PC-3 (cell line): ENCODE measurements at regions not wholly inside any gene's neighbourhood (a gene's known extent, or its start where the extent isn't known, plus 50 kb on each side); places are given as distances from the start of the nearest gene placed in this dataset.

Experiments used
- ATAC-seq: fragments of 200-7000 bp; cut with Tn5 transposase; 2 replicates; pipeline ENCODE4 v1.9.1; 2020; ENCODE audit warnings: mild to moderate bottlenecking, moderate library complexity
- BruUV-seq: library from RNA; stranded (reverse); fragments of 400-500 nt; replicated peaks from 2 replicates; lab custom pipeline; 2021; lab: Mats Ljungman, UMichigan
- CTCF ChIA-PET: fragments of 300-600 bp; sonication (Branson Sonifier 250); formaldehyde crosslinking; loops from one replicate; lab custom pipeline; 2022; ENCODE audit warnings: antibody characterized with exemption; lab: Charles Lee
- POLR2A ChIA-PET: fragments of 300-600 bp; sonication (Branson Sonifier 250); formaldehyde crosslinking; loops from one replicate; lab custom pipeline; 2022; ENCODE audit warnings: antibody characterized with exemption; ENCODE audit not compliant: unreplicated experiment; lab: Charles Lee
- DNase-seq: peaks from one replicate; pipeline ENCODE4 v3.0.0-alpha.2; 2015
- H2AFZ ChIP-seq: fragments of 300-600 bp; sonication (generic); 2 replicates; pipeline ENCODE4 v1.6.0; 2016; ENCODE audit warnings: antibody characterized with exemption, low read length
- H3F3A ChIP-seq: fragments of 300-600 bp; sonication (generic); one replicate; pipeline ENCODE4 v1.6.0; 2017; ENCODE audit warnings: antibody characterized with exemption, low read length, control low read depth, mild to moderate bottlenecking; ENCODE audit not compliant: unreplicated experiment
- H3K27ac ChIP-seq: fragments of 300-600 bp; sonication (generic); 2 replicates; pipeline ENCODE4 v1.5.1; 2016; ENCODE audit warnings: mild to moderate bottlenecking, low read length
- H3K27me3 ChIP-seq: fragments of 300-600 bp; sonication (generic); 2 replicates; pipeline ENCODE4 v1.6.1; 2016; ENCODE audit warnings: low read length, mixed read lengths
- H3K36me3 ChIP-seq: fragments of 300-600 bp; sonication (generic); 2 replicates; pipeline ENCODE4 v1.6.1; 2016; ENCODE audit warnings: low read depth, mixed run types, low read length, mixed read lengths
- H3K4me1 ChIP-seq: fragments of 300-600 bp; sonication (generic); 2 replicates; pipeline ENCODE4 v1.5.1; 2016; ENCODE audit warnings: low read length; ENCODE audit not compliant: insufficient read depth
- H3K4me2 ChIP-seq: fragments of 300-600 bp; sonication (generic); 2 replicates; pipeline ENCODE4 v1.6.0; 2016; ENCODE audit warnings: low read length
- H3K4me3 ChIP-seq: fragments of 300-600 bp; sonication (generic); 2 replicates; pipeline ENCODE4 v1.5.1; 2016; ENCODE audit warnings: mild to moderate bottlenecking, low read length, mixed read lengths
- H3K79me2 ChIP-seq: fragments of 300-600 bp; sonication (generic); 2 replicates; pipeline ENCODE4 v1.6.1; 2017; ENCODE audit warnings: low read length, mixed read lengths
- H3K9ac ChIP-seq: fragments of 300-600 bp; sonication (generic); 2 replicates; pipeline ENCODE4 v1.6.0; 2016; ENCODE audit warnings: mild to moderate bottlenecking, low read length
- H3K9me2 ChIP-seq: fragments of 300-600 bp; sonication (generic); replicated peaks from 2 replicates; pipeline ENCODE4 v1.6.1; 2016; ENCODE audit warnings: mixed run types, low read length, mixed read lengths
- H3K9me3 ChIP-seq: fragments of 300-600 bp; sonication (generic); 2 replicates; pipeline ENCODE4 v1.6.1; 2016; ENCODE audit warnings: low read length, mixed read lengths
- H4K20me1 ChIP-seq: fragments of 300-600 bp; sonication (generic); 2 replicates; pipeline ENCODE4 v1.6.1; 2016; ENCODE audit warnings: low read length, mixed read lengths
- EZH2 ChIP-seq: fragments of 300-600 bp; sonication (generic); IDR thresholded peaks from one replicate; pipeline ENCODE4 v1.6.1; 2017; ENCODE audit warnings: antibody characterized with exemption, mild to moderate bottlenecking, low read length; ENCODE audit not compliant: unreplicated experiment
- EZH2phosphoT487 ChIP-seq: fragments of 300-600 bp; sonication (generic); IDR thresholded peaks from 2 replicates; pipeline ENCODE4 v1.6.1; 2018; ENCODE audit warnings: mild to moderate bottlenecking, antibody characterized with exemption, low read length, borderline replicate concordance
- intact Hi-C: fragments of 100-400 bp; cut with micrococcal nuclease; formaldehyde crosslinking; loops from 2 replicates; pipeline ENCODE4 v1.9.0; 2023
- TF ChIP-seq, protein P1 (sequence below): fragments of 300-600 bp; sonication (generic); conservative IDR thresholded peaks from 2 replicates; pipeline ENCODE4 v1.5.1; 2017; ENCODE audit warnings: antibody characterized with exemption, low read depth, mild to moderate bottlenecking, low read length

DNA sequence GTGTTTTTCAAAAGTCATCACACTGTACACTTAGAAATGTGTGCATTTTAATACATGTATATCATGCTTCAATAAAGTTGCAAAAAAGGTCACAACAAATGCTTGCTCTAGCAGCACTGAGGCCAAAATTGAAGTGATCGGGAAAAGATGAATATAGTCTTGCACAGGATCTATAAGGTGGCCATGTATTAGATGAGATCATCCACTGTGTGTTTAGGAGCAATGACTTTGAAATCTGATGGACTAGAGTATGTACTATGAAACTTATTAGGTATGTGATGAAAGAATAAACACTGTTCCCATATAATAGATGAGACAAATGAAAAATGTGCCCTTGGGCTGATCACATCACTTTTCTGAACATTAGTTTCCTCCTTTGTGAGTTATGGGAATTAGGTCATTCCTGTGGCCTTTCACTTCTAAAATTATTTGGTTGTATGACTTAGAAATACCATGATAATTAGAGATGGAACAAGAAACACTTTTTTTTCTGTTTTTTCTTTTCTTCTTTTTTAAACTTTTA lies 984.6 kb downstream of the ADGRL2 start:
- no peaks in the 10 kb centered on the region for H3K79me2 ChIP-seq
- no peak overlapping the region for H3K4me3 ChIP-seq
- no peaks in the 10 kb centered on the region for H3K36me3 ChIP-seq
- H3K9ac ChIP-seq: no peak overlapping the region
- no peak overlapping the region for H3K4me2 ChIP-seq
- H3K27me3 ChIP-seq: peaks cover 4% of the 10 kb centered on the region; the same call in 1 of the 2 replicates
- no peak overlapping the region for H3K27ac ChIP-seq
- ATAC-seq: no peak
- H3K4me1 ChIP-seq: no peaks in the 10 kb centered on the region
- BruUV-seq: no TSS peak
- ChIA-PET CTCF (no interaction called here), POLR2A (no interaction called here)
- no peaks in the 10 kb centered on the region for H3K9me3 ChIP-seq
- no peak for DNase-seq
- TF ChIP-seq, protein P1, sequence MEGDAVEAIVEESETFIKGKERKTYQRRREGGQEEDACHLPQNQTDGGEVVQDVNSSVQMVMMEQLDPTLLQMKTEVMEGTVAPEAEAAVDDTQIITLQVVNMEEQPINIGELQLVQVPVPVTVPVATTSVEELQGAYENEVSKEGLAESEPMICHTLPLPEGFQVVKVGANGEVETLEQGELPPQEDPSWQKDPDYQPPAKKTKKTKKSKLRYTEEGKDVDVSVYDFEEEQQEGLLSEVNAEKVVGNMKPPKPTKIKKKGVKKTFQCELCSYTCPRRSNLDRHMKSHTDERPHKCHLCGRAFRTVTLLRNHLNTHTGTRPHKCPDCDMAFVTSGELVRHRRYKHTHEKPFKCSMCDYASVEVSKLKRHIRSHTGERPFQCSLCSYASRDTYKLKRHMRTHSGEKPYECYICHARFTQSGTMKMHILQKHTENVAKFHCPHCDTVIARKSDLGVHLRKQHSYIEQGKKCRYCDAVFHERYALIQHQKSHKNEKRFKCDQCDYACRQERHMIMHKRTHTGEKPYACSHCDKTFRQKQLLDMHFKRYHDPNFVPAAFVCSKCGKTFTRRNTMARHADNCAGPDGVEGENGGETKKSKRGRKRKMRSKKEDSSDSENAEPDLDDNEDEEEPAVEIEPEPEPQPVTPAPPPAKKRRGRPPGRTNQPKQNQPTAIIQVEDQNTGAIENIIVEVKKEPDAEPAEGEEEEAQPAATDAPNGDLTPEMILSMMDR: no peak
- TF ChIP-seq EZH2phosphoT487 (no peak), EZH2 (no peak)
- no peak overlapping the region for H2AFZ ChIP-seq
- no peaks in the 10 kb centered on the region for H3K9me2 ChIP-seq
- intact Hi-C loops: no loop called here
- H4K20me1 ChIP-seq: no peaks in the 10 kb centered on the region
- no peaks in the 10 kb centered on the region for H3F3A ChIP-seq

DNA sequence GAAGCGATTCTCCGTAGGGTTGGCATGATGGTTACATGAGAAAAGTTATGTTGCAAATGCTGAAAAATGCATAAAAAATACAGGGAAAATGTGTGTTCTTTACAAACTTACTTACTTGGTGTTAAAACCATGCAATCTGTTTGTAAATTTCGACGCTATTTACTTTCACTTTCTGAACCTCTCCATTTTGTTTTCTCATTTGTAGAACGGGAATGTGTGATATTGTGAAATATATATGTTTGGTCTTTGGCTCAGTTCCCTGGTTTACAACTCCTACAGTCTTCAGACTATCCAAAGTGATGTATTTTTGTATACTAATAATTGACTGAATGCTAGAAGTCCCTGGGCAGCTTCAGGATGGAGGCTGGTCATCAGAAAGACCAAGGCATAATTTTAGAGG lies 982.3 kb downstream of the ADGRL2 start:
- TF ChIP-seq EZH2phosphoT487 (no peak), EZH2 (no peak)
- TF ChIP-seq, protein P1: no peak
- Histone ChIP-seq H3K79me2 (no peaks in the 10 kb centered on the region), H3K9me3 (no peaks in the 10 kb centered on the region), H3K9ac (no peak overlapping the region), H3K4me3 (no peak overlapping the region), H3K9me2 (no peaks in the 10 kb centered on the region), H3K27ac (no peak overlapping the region), H4K20me1 (no peaks in the 10 kb centered on the region), H3K36me3 (no peaks in the 10 kb centered on the region), H2AFZ (no peak overlapping the region), H3K4me1 (no peaks in the 10 kb centered on the region), H3F3A (no peaks in the 10 kb centered on the region), H3K27me3 (peaks cover 4% of the 10 kb centered on the region; the same call in 1 of the 2 replicates), H3K4me2 (peak overlapping the region; percentile 43)
- ChIA-PET CTCF (no interaction called here), POLR2A (no interaction called here)
- intact Hi-C loops: no loop called here
- DNase-seq: no peak
- BruUV-seq: no TSS peak
- ATAC-seq: no peak

DNA sequence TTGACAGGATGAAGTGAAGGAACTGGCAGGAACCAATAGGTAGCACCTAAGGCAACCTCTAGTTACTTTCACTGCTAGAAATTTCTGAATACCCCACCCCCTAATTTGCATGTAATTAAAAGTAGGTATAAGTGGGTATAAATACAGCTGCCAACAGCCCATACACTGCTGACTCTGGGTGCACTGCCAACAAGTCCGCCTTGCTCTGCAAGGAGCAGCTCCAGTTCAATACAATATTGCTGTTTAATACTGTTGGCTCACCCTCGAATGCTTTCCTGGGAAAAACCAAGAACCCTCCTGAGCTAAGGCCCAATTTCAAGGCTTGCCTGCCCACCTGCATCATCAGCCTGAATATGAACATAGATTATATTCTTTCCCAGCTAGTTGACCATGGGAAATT lies 981.9 kb downstream of the ADGRL2 start:
- no peak overlapping the region for H3K4me3 ChIP-seq
- ATAC-seq (no peak), DNase-seq (no peak)
- no TSS peak for BruUV-seq
- no peaks in the 10 kb centered on the region for H3K9me3 ChIP-seq
- CTCF ChIA-PET: no interaction called here
- intact Hi-C loops: no loop called here
- H3K4me1 ChIP-seq: no peaks in the 10 kb centered on the region
- H3K27me3 ChIP-seq: peaks cover 4% of the 10 kb centered on the region; the same call in 1 of the 2 replicates
- TF ChIP-seq EZH2 (no peak), EZH2phosphoT487 (no peak)
- TF ChIP-seq, protein P1: no peak
- H3K9ac ChIP-seq: no peak overlapping the region
- no peak overlapping the region for H2AFZ ChIP-seq
- H3K4me2 ChIP-seq: peak overlapping the region; percentile 43
- no peak overlapping the region for H3K27ac ChIP-seq
- H3K9me2 ChIP-seq: no peaks in the 10 kb centered on the region
- no peaks in the 10 kb centered on the region for H3F3A ChIP-seq
- no peaks in the 10 kb centered on the region for H4K20me1 ChIP-seq
- H3K79me2 ChIP-seq: no peaks in the 10 kb centered on the region
- H3K36me3 ChIP-seq: no peaks in the 10 kb centered on the region
- POLR2A ChIA-PET: no interaction called here
